ENCODE measurements at regions not wholly inside any gene's neighbourhood (a gene's known extent, or its start where the extent isn't known, plus 50 kb on each side); places are given as distances from the start of the nearest gene placed in this dataset.

GRCh38 chr1:194548071-194548470 lies 1361.7 kb upstream of the B3GALT2 start:
- no peak for DNase-seq (ENCODE audit: low spot score)

GRCh38 chr1:194544012-194544411 lies 1357.6 kb upstream of the B3GALT2 start:
- no peak for DNase-seq (ENCODE audit: low spot score)

GRCh38 chr1:194538453-194538852 lies 1352.0 kb upstream of the B3GALT2 start:
- DNase-seq (ENCODE audit: low spot score): no peak

DNA sequence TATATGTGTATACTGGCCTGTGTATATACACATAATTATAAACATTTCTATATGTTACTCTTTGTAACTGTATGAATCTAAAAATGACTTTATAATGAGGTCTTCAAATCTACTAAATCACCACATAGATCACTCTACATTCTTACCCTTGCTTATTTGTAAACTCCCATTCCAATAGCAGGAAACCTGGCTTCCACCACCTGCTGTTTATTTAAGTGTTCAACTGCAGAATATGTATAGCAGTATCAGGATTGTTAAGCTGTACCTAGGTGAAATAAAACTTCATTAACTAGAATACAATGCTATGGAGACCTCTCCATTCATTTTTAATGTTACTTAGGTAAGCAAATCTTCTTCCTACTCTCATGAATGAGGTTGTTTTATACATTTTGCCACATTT lies 1351.1 kb upstream of the B3GALT2 start:
- DNase-seq (ENCODE audit: low spot score): no peak

DNA sequence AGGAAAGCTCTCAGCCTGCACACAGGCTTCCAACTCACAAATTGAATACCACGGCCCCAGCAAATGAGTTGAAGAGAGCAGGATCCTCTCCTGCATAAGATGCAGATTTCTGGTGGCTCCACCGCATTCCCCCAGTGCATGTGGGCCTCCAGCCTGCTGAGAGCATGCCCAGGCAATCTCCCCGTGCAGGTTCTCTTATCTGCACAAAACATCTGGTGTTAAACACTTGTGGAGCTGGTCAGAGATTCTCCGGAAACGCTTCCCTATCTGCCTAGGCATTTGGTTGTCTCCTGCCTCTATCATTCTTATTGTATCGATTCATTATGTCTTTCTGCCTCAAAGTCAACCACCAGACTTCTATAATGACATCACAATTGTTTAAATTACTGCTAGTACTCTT lies 1349.0 kb upstream of the B3GALT2 start:
- peak; percentile 72 for DNase-seq (ENCODE audit: low spot score)

DNA sequence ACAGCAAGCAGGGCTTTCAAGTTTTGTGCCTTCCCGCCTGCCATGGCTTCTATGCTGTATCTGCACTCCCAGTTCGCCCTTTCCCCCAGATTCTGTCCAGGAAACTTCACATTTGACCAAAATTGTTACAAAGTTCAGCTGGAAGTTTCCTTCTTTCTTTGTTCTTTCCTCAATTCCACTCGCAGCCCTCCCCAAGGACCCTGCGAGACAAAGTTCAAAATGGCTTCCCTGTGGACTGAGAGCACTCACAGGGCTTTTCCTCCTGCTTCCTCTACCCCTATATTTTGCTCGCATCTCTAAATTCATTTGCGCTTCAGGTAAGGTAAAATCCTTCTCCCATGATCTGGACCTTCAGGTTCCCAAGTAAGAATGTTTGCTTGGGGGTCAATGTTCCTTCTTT lies 1348.4 kb upstream of the B3GALT2 start:
- no peak for DNase-seq (ENCODE audit: low spot score)

GRCh38 chr1:194533641-194534040 lies 1347.2 kb upstream of the B3GALT2 start:
- no peak for DNase-seq (ENCODE audit: low spot score)

DNA sequence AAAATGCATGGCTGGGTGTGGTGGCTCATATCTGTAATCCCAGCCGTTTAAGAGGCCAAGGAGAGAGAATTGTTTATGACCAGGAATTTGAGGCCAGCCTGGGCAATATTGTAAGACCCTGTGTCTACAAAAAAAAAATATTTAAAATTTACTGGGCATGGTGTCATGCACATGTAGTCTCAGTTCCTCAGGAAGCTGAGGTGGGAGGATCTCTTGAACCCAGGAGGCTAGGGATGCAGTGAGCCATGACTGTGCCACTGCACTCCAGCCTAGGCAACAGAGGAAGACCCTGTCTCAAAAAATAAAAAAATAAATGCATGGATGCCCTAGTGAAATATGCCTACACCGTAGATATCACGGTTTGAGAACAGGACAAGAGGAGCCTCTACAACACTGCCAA lies 1331.2 kb upstream of the B3GALT2 start:
- no peak for DNase-seq (ENCODE audit: low spot score)

DNA sequence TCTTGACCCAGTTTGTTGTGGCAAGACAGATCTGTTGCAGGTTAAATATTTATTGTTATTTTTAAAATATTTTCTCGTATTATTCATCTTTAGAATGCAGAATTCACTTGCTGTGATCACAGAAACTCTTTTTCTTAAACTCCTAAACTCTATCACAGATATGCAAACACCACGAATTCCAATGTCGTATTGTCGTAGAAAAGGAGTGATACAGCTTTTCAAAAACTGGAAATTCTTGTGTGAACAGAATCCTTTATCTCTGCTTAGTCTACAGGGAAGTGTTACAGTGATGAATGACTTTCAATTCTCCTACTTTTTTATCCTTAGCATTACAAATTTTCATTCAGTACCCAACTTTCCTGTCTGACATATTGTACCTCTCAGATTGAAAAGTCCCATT lies 1329.5 kb upstream of the B3GALT2 start:
- no peak for DNase-seq (ENCODE audit: low spot score)

DNA sequence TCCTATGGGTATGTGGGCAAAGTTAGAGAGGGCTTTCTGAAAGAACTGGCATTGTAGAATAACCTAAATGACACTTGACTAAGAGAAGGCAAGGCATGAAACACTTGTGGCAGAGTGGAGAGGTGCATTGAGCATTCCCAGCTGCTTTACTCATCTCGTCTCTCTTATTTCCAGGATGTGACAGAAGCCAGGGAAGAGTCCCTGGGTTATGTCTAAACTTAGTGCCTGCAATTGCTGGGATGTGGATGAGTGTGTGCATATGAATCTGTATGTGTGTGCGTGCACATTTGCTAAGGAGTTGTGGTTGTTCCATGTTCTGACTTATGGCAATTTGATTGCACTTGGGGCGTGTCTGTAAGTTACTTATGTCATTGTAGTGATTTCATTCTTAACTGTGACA lies 1326.5 kb upstream of the B3GALT2 start:
- DNase-seq (ENCODE audit: low spot score): peak; percentile 4

DNA sequence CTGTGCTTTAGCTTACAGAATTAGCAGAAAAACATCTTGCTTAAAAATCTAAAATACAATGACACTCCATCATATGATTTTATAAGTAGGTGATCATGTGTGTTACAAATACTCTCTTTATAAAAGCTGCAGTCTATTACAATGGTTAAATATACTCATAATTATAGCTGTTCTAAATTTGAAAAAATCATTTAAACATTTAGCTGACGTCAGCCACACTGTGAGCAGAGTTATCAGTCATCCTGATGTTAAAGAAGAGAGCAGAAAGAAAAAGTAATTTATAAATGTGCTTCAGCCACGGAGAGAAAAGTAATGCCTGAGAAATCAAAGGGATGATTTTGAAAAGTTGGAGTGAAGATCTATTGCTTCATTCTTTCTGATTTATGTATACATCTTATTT lies 1325.9 kb upstream of the B3GALT2 start:
- DNase-seq (ENCODE audit: low spot score): no peak

GRCh38 chr1:194503209-194503608 lies 1316.8 kb upstream of the B3GALT2 start:
- no peak for DNase-seq (ENCODE audit: low spot score)

DNA sequence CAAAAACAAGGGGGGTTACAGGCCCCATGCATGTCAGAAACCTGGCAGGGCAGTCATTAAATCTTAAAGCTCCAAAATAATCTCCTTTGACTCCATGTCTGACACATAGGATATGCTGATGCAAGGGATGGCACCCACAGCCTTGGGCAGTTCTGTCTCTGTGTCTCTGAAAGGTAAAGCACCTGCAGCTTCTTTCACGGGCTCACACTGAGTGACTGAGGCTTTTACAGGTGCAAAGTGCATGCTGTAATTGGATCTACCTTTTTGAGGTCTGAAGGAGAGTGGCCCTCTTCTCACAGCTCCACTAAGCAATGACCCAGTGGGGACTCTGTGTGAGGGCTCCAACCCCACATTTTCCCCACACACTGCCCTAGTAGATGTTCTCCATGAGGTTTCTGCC lies 1309.0 kb upstream of the B3GALT2 start:
- no peak for DNase-seq (ENCODE audit: low spot score)

GRCh38 chr1:194487172-194487571 lies 1300.8 kb upstream of the B3GALT2 start:
- no peak for DNase-seq (ENCODE audit: low spot score)

DNA sequence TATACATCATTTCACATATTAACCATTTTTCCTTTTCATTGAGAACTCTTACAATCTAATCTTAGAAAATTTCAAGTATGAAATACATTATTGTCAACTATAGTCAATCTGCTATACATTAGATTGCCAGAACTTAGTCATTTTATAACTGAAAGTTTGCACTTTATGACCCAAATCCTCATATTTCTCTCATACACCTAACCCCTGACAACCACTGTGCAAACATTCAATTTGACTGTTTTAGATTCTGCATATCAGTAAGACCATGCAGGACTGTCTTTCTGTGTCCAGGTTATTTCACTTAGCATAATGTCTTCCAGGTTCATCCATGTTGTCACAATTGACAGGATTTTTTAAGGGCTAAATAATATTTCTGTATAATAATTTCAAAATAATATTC lies 1299.0 kb upstream of the B3GALT2 start:
- DNase-seq (ENCODE audit: low spot score): no peak

DNA sequence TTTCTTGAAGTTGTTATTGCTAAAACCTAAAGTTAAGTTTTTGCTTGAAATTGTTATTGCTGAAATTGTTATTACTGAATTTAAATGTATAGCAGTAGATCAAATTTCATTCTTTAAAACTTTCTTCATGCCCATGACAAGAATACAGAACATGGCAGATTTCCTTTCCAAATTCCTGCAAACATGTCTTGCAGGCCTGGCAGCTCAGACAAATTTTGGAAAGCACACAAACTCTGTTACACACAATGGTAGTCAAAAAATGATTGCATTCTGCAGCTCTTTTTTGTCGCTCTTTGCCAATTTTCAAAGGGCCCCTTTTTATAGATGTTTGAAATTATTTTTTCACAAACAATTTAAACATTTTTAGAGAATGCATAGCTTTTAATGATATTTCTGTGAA lies 1292.3 kb upstream of the B3GALT2 start:
- no peak for DNase-seq (ENCODE audit: low spot score)

GRCh38 chr1:194477908-194478307 lies 1291.5 kb upstream of the B3GALT2 start:
- no peak for DNase-seq (ENCODE audit: low spot score)

- no peak for DNase-seq (ENCODE audit: low spot score)
Observed at GRCh38 chr1:194476872-194477271, 1290.5 kb upstream of the B3GALT2 start.

- no peak for DNase-seq (ENCODE audit: low spot score)
Observed at GRCh38 chr1:194476351-194476750, 1289.9 kb upstream of the B3GALT2 start.

DNA sequence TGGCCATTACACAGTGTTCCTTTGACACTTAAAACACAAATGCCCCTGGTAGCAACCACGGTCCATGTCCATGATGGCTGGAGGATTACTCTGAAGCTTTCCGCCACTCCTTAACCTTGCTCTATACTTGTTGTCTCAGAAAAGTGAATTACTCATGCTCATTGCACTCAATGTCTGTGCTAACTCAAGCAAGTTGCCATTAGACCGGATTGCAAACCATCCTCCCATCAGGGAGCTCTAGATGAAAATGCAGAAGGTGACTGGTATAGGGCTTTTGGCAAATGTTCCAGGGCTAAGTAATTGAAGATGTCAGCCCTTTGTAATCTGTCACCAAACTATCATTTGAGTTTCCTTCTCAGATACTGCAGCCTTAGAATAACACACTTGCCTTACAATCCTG lies 1288.3 kb upstream of the B3GALT2 start:
- peak; percentile 22 for DNase-seq (ENCODE audit: low spot score)

DNA sequence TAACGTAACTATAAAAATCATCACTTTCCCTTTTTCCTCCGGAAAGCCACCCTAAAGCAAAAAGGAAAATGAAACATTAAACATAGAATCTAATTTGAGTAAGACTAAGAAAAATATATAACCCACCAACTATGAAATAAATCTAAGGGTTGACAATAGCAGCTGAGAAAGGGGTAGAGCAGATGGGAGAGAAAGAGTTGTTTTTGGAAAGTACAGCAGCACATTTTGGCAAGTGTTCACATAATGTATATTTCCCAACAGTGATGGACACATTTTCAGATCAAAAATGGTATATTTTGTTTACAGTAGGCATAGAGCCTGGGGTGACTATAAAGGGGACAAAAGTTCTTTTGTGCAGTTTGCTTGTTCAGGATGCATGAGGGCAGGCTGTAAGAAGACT lies 1287.4 kb upstream of the B3GALT2 start:
- no peak for DNase-seq (ENCODE audit: low spot score)

DNA sequence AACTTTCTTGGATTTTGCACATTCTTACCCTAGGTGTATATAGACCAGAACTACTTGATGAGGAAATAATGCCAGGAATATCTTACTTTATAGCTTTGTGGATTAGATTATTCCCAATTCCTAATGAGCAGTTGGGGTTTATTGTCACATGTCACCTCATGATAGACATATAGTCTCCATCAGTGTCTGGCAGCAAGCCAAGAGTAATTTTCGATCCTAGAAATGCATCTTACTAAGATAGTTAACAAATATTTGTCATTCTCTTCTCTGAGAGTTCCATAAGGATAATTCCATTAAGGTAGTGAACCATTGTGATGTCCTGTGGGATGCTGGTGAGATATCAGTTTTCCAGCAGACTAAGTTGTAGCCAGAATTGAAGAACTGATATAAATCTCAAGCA lies 1282.9 kb upstream of the B3GALT2 start:
- peak; percentile 34 for DNase-seq (ENCODE audit: low spot score)

DNA sequence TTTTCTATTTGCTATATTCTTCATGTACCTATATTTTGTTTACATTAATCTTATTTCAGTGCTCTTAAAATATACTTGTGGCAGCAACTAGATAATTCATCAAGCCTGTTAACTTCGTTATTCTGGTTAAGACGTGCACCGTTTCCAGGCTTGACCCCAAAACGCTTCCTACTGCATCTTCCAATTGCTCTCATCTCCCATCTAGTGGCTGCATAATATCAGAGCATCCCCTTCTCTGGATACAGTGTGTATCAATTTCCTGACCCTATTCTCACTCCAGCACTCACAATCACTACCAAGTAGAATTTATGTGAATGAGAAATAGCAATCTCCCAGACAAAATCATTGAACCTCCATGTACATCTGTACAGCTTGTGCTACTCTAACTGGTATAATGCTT lies 1280.3 kb upstream of the B3GALT2 start:
- DNase-seq (ENCODE audit: low spot score): no peak

GRCh38 chr1:194447636-194448035 lies 1261.2 kb upstream of the B3GALT2 start:
- no peak for DNase-seq (ENCODE audit: low spot score)

GRCh38 chr1:194445244-194445643 lies 1258.8 kb upstream of the B3GALT2 start:
- no peak for DNase-seq (ENCODE audit: low spot score)

All from SK-N-DZ (cell line).